ENCODE measurements at regions not wholly inside any gene's neighbourhood (a gene's known extent, or its start where the extent isn't known, plus 50 kb on each side); places are given as distances from the start of the nearest gene placed in this dataset.

GRCh38 chr16:88303890-88304819, 78.6 kb upstream of the ZNF469 start:
- TF ChIP-seq CTCF (IDR thresholded peaks at IDR 0.05; ENCODE audit: insufficient read depth, low read depth, low read length) (no peak), EZH2 (IDR thresholded peaks at IDR 0.05; ENCODE audit: insufficient read depth, low read length) (no peak)
